Esophagus muscularis mucosa (tissue), 3 donors: ENCODE measurements at regions not wholly inside any gene's neighbourhood (a gene's known extent, or its start where the extent isn't known, plus 50 kb on each side); places are given as distances from the start of the nearest gene placed in this dataset.

Experiments used
- CTCF ChIP-seq, 3 experiments: fragments of 200-600 bp in 2 of 3; fragments of 450-650 bp in 1 of 3; sonication (generic) in 2 of 3; IDR thresholded peaks; one replicate each; pipeline ENCODE4 v1.5.1; 2017 to 2019; ENCODE audit warnings: antibody characterized with exemption in 3 of 3, mild to moderate bottlenecking in 2 of 3, moderate library complexity in 1 of 3
- POLR2A ChIP-seq: fragments of 450-650 bp; IDR thresholded peaks from one replicate; pipeline ENCODE4 v1.6.1; 2017; ENCODE audit warnings: antibody characterized with exemption, moderate library complexity, mild to moderate bottlenecking, low read depth
- POLR2AphosphoS5 ChIP-seq, 2 donors: sonication (generic); formaldehyde crosslinking; IDR thresholded peaks; one replicate each; pipeline ENCODE4 v1.6.1; 2017; ENCODE audit warnings: antibody characterized with exemption in 2 of 2

GRCh38 chr10:118412132-118412760, 70.1 kb upstream of the FAM204A start:
- TF ChIP-seq POLR2A (no peak), CTCF (IDR thresholded peaks at IDR 0.05) (no peak), POLR2AphosphoS5 (IDR thresholded peaks at IDR 0.05) (no peak)
